GM12875 (cell line): ENCODE measurements at regions not wholly inside any gene's neighbourhood (a gene's known extent, or its start where the extent isn't known, plus 50 kb on each side); places are given as distances from the start of the nearest gene placed in this dataset.

Experiments
- H3K4me3 ChIP-seq: one replicate; pipeline ENCODE4 v1.5.1; 2011; ENCODE audit warnings: low read depth, low read length, control low read depth
- CTCF ChIP-seq: IDR thresholded peaks from 2 replicates; pipeline ENCODE4 v1.5.1; 2011; ENCODE audit warnings: low read depth, mild to moderate bottlenecking, control low read depth, inconsistent platforms, low read length, moderate library complexity, borderline replicate concordance; ENCODE audit not compliant: insufficient read depth

- no peak overlapping the region for H3K4me3 ChIP-seq
These were observed 170.4 kb downstream of the PTPRC start for GRCh38 chr1:198809247-198809646.

GRCh38 chr1:198811449-198811848 lies 172.6 kb downstream of the PTPRC start:
- no peak overlapping the region for H3K4me3 ChIP-seq
- TF ChIP-seq CTCF = no peak

More at GRCh38 chr1:198809247-198809646, 170.4 kb downstream of the PTPRC start:
- no peak for TF ChIP-seq CTCF

GRCh38 chr1:198823626-198824025 lies 184.8 kb downstream of the PTPRC start:
- TF ChIP-seq CTCF = no peak
- no peak overlapping the region for H3K4me3 ChIP-seq

- TF ChIP-seq CTCF = no peak
- H3K4me3 ChIP-seq = no peak overlapping the region
These were observed 186.4 kb downstream of the PTPRC start for GRCh38 chr1:198825254-198825653.

GRCh38 chr1:198829356-198829755 lies 190.5 kb downstream of the PTPRC start:
- no peak for TF ChIP-seq CTCF
- H3K4me3 ChIP-seq = no peak overlapping the region

GRCh38 chr1:198829944-198830343 lies 191.1 kb downstream of the PTPRC start:
- H3K4me3 ChIP-seq = no peak overlapping the region
- TF ChIP-seq CTCF = no peak

GRCh38 chr1:198830412-198830811 lies 191.6 kb downstream of the PTPRC start:
- TF ChIP-seq CTCF = no peak
- no peak overlapping the region for H3K4me3 ChIP-seq
